Epithelial cell of proximal tubule (primary cell): ENCODE measurements at regions not wholly inside any gene's neighbourhood (a gene's known extent, or its start where the extent isn't known, plus 50 kb on each side); places are given as distances from the start of the nearest gene placed in this dataset.

Experiments
- DNase-seq: peaks from one replicate; pipeline ENCODE4 v3.0.0-alpha.2; 2011; ENCODE audit warnings: low read depth
- H3K4me3 ChIP-seq: 2 replicates; pipeline ENCODE4 v1.5.1; 2011; ENCODE audit warnings: low read depth, mild to moderate bottlenecking, low read length
- CTCF ChIP-seq: conservative IDR thresholded peaks from 2 replicates; pipeline ENCODE4 v1.5.1; 2012; ENCODE audit warnings: low read depth, mild to moderate bottlenecking, low read length

GRCh38 chr2:42930025-42930581, 137.7 kb upstream of the HAAO start:
- H3K4me3 ChIP-seq = no peak overlapping the region
- no peak for DNase-seq

GRCh38 chr2:42929546-42930024, 137.2 kb upstream of the HAAO start:
- H3K4me3 ChIP-seq = no peak overlapping the region
- no peak for DNase-seq
- TF ChIP-seq CTCF = no peak

More at GRCh38 chr2:42930025-42930581, 137.7 kb upstream of the HAAO start:
- no peak for TF ChIP-seq CTCF

GRCh38 chr2:42928692-42929545, 136.5 kb upstream of the HAAO start:
- DNase-seq = no peak
- peak; percentile 45 for TF ChIP-seq CTCF
- no peak overlapping the region for H3K4me3 ChIP-seq

- TF ChIP-seq CTCF = no peak
- no peak for DNase-seq
- H3K4me3 ChIP-seq = no peak overlapping the region
These were observed 135.8 kb upstream of the HAAO start for GRCh38 chr2:42928161-42928691.

- no peak for DNase-seq
- no peak for TF ChIP-seq CTCF
- no peak overlapping the region for H3K4me3 ChIP-seq
These were observed 135.2 kb upstream of the HAAO start for GRCh38 chr2:42927334-42928160.

GRCh38 chr2:42926434-42927333, 134.3 kb upstream of the HAAO start:
- no peak overlapping the region for H3K4me3 ChIP-seq
- TF ChIP-seq CTCF = no peak
- DNase-seq = no peak
